ENCODE measurements at regions not wholly inside any gene's neighbourhood (a gene's known extent, or its start where the extent isn't known, plus 50 kb on each side); places are given as distances from the start of the nearest gene placed in this dataset.
A peak's percentile ranks its signal among the peaks of the same experiment; 100 is the strongest.
"Not testable (repeated sequence)": the region's sequence is repeated elsewhere in the genome, so short reads cannot be mapped to it uniquely, and the experiment has no call there.

- no peak for DNase-seq
Measured at GRCh38 chr6:166253778-166254204, 54.4 kb downstream of the PRR18 start.

- DNase-seq: peak; percentile 22
Measured at GRCh38 chr6:166253281-166253681, 54.9 kb downstream of the PRR18 start.

- DNase-seq: no peak
Measured at GRCh38 chr6:166252601-166253000, 55.6 kb downstream of the PRR18 start.

- DNase-seq: no peak
Measured at GRCh38 chr6:166251655-166252054, 56.5 kb downstream of the PRR18 start.

GRCh38 chr6:166251211-166251610, 57.0 kb downstream of the PRR18 start:
- DNase-seq: no peak

GRCh38 chr6:166249061-166249785, 59.0 kb downstream of the PRR18 start:
- DNase-seq: not testable (repeated sequence)

- DNase-seq: no peak
Measured at GRCh38 chr6:166245148-166245547, 63.0 kb downstream of the PRR18 start.

GRCh38 chr6:166244353-166245045, 63.7 kb downstream of the PRR18 start:
- no peak for DNase-seq

GRCh38 chr6:166242888-166243287, 65.3 kb downstream of the PRR18 start:
- DNase-seq: no peak

- no peak for DNase-seq
Measured at GRCh38 chr6:166241974-166242373, 66.2 kb downstream of the PRR18 start.

- no peak for DNase-seq
Measured at GRCh38 chr6:166240889-166241288, 67.3 kb downstream of the PRR18 start.

- no peak for DNase-seq
Measured at GRCh38 chr6:166237617-166238016, 70.0 kb upstream of the TBXT start.

- no peak for DNase-seq
Measured at GRCh38 chr6:166236596-166236995, 68.9 kb upstream of the TBXT start.

- DNase-seq: no peak
Measured at GRCh38 chr6:166235666-166236292, 68.1 kb upstream of the TBXT start.

GRCh38 chr6:166231181-166231580, 63.5 kb upstream of the TBXT start:
- not testable (repeated sequence) for DNase-seq

GRCh38 chr6:166228839-166229528, 61.3 kb upstream of the TBXT start:
- DNase-seq: no peak

GRCh38 chr6:166228425-166228824, 60.8 kb upstream of the TBXT start:
- DNase-seq: no peak

GRCh38 chr6:166223079-166223478, 55.4 kb upstream of the TBXT start:
- no peak for DNase-seq

- no peak for DNase-seq
Measured at GRCh38 chr6:166222631-166223030, 55.0 kb upstream of the TBXT start.

GRCh38 chr6:166221636-166222035, 54.0 kb upstream of the TBXT start:
- no peak for DNase-seq

GRCh38 chr6:166221040-166221439, 53.4 kb upstream of the TBXT start:
- DNase-seq: no peak

Measured in NCI-H748 treated with DMSO at 0.1 percent for 48 hours (cell line).